KG1 (cell line): ENCODE measurements at regions not wholly inside any gene's neighbourhood (a gene's known extent, or its start where the extent isn't known, plus 50 kb on each side); places are given as distances from the start of the nearest gene placed in this dataset.

Source experiments
- DNase-seq: peaks from one replicate; lab custom pipeline; 2025; lab: John Stamatoyannopoulos, UW

GRCh38 chr10:129024046-129024445 is 443.0 kb upstream of the MGMT start:
- no peak for DNase-seq

GRCh38 chr10:129025787-129026186 is 441.3 kb upstream of the MGMT start:
- DNase-seq = no peak

GRCh38 chr10:129027906-129028305 is 439.1 kb upstream of the MGMT start:
- no peak for DNase-seq

- no peak for DNase-seq
Observed at GRCh38 chr10:129028451-129028850, 438.6 kb upstream of the MGMT start.

- DNase-seq = no peak
Observed at GRCh38 chr10:129029051-129029450, 438.0 kb upstream of the MGMT start.

- DNase-seq = no peak
Observed at GRCh38 chr10:129029851-129030602, 437.0 kb upstream of the MGMT start.

- no peak for DNase-seq
Observed at GRCh38 chr10:129030603-129030895, 436.5 kb upstream of the MGMT start.

GRCh38 chr10:129030996-129031843 is 435.8 kb upstream of the MGMT start:
- DNase-seq = no peak

GRCh38 chr10:129031844-129032150 is 435.2 kb upstream of the MGMT start:
- no peak for DNase-seq

- no peak for DNase-seq
Observed at GRCh38 chr10:129032372-129033313, 434.4 kb upstream of the MGMT start.

GRCh38 chr10:129033340-129033739 is 433.7 kb upstream of the MGMT start:
- DNase-seq = no peak

GRCh38 chr10:129033790-129034272 is 433.2 kb upstream of the MGMT start:
- DNase-seq = no peak

GRCh38 chr10:129035052-129035827 is 431.8 kb upstream of the MGMT start:
- DNase-seq = peak; percentile 50

GRCh38 chr10:129038522-129038921 is 428.5 kb upstream of the MGMT start:
- no peak for DNase-seq

- no peak for DNase-seq
Observed at GRCh38 chr10:129039406-129040370, 427.4 kb upstream of the MGMT start.

- DNase-seq = no peak
Observed at GRCh38 chr10:129040377-129040776, 426.7 kb upstream of the MGMT start.

GRCh38 chr10:129041916-129042315 is 425.1 kb upstream of the MGMT start:
- no peak for DNase-seq

GRCh38 chr10:129042776-129043595 is 424.1 kb upstream of the MGMT start:
- no peak for DNase-seq

- DNase-seq = no peak
Observed at GRCh38 chr10:129043691-129044090, 423.4 kb upstream of the MGMT start.

GRCh38 chr10:129045599-129045998 is 421.4 kb upstream of the MGMT start:
- DNase-seq = no peak
